ENCODE measurements at regions not wholly inside any gene's neighbourhood (a gene's known extent, or its start where the extent isn't known, plus 50 kb on each side); places are given as distances from the start of the nearest gene placed in this dataset.

DNA sequence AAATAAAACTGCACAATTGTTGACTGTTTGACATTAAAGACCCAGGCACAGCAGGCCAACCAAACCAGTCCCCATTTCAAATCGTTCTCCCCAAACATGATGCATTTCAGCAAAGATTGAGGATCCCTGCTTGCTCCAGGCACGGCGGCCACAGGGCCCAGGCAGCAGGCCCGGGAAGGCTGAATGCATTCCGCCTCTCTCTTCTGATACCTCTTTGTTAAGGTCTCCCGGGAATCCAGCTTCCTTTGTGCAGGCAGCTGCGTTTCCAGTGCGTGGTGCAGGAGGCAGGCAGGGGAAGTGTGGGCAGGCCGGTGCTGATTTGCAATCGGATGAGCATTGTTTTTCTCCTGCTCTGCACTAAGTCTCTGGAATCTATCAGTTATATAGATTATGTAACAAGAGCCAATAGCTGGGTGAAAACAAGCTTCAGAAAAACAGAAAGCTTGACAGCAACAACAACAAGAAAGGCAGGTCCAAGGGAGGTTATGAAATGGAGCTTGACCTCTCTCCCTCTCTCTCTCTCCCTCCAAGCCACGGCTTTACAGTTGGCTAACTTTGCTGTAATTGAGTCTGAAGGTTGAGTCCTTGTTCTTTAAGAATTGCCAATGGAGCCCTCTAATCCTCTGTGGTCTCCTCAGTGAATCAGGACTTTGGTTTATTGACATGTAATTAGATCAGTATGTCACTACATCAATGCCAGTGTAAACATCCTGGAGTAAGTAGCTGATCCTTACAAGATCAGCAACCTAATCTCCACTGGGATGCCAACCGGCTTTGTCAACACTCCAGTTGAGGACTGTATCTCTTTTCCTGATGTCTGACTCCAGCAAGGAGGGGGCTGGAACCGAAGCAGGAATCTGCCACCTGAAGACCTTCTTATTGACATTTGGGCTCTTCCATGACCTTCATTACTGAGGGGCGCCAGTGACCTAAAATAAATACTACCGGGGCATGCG, 338.0 kb downstream of the TEX29 start:
- peak overlapping the region; percentile 7 for H2AFZ ChIP-seq (ENCODE audit: low read depth, low read length)
- H3K79me2 ChIP-seq (replicated peaks; ENCODE audit: insufficient read depth, low read length): no peaks in the 10 kb centered on the region
- H3K9me3 ChIP-seq (ENCODE audit: low read length): no peaks in the 10 kb centered on the region
- H3K9me2 ChIP-seq (ENCODE audit: insufficient read depth, low read length): no peaks in the 10 kb centered on the region
- H3K4me3 ChIP-seq (ENCODE audit: low read length): peak overlapping the region; percentile 22
- H3K4me2 ChIP-seq (ENCODE audit: low read length): peak overlapping the region; percentile 3
- peak overlapping the region; percentile 68 for H3K27ac ChIP-seq (ENCODE audit: low read length)
- H4K20me1 ChIP-seq (ENCODE audit: insufficient read depth): no peaks in the 10 kb centered on the region
- peak overlapping the region; percentile 53 for H3K9ac ChIP-seq (ENCODE audit: low read length)
- H3K36me3 ChIP-seq (ENCODE audit: insufficient read depth, low read length): no peaks in the 10 kb centered on the region
- no peaks in the 10 kb centered on the region for H3K27me3 ChIP-seq (ENCODE audit: insufficient read depth, low read depth, low read length)
- H3F3A ChIP-seq (ENCODE audit: insufficient read depth, low read length, poor library complexity, severe bottlenecking): no peaks in the 10 kb centered on the region
- TF ChIP-seq SMC3 (conservative IDR thresholded peaks at IDR 0.05; ENCODE audit: poor library complexity): peak; percentile 44
- TF ChIP-seq POLR2AphosphoS5 (IDR thresholded peaks at IDR 0.05): peak; percentile 82
- TF ChIP-seq, protein P1, sequence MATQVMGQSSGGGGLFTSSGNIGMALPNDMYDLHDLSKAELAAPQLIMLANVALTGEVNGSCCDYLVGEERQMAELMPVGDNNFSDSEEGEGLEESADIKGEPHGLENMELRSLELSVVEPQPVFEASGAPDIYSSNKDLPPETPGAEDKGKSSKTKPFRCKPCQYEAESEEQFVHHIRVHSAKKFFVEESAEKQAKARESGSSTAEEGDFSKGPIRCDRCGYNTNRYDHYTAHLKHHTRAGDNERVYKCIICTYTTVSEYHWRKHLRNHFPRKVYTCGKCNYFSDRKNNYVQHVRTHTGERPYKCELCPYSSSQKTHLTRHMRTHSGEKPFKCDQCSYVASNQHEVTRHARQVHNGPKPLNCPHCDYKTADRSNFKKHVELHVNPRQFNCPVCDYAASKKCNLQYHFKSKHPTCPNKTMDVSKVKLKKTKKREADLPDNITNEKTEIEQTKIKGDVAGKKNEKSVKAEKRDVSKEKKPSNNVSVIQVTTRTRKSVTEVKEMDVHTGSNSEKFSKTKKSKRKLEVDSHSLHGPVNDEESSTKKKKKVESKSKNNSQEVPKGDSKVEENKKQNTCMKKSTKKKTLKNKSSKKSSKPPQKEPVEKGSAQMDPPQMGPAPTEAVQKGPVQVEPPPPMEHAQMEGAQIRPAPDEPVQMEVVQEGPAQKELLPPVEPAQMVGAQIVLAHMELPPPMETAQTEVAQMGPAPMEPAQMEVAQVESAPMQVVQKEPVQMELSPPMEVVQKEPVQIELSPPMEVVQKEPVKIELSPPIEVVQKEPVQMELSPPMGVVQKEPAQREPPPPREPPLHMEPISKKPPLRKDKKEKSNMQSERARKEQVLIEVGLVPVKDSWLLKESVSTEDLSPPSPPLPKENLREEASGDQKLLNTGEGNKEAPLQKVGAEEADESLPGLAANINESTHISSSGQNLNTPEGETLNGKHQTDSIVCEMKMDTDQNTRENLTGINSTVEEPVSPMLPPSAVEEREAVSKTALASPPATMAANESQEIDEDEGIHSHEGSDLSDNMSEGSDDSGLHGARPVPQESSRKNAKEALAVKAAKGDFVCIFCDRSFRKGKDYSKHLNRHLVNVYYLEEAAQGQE (IDR thresholded peaks at IDR 0.05; ENCODE audit: borderline replicate concordance): peak; percentile 83
- TF ChIP-seq MXI1 (conservative IDR thresholded peaks at IDR 0.05; ENCODE audit: poor library complexity, severe bottlenecking): no peak
- TF ChIP-seq EP300 (conservative IDR thresholded peaks at IDR 0.05; ENCODE audit: poor library complexity, severe bottlenecking): peak; percentile 57
- TF ChIP-seq RAD21 (conservative IDR thresholded peaks at IDR 0.05): peak; percentile 51
- no peak for TF ChIP-seq EZH2 (IDR thresholded peaks at IDR 0.05; ENCODE audit: borderline replicate concordance, insufficient read depth, low read length, poor library complexity, severe bottlenecking)
- TF ChIP-seq, protein P2, sequence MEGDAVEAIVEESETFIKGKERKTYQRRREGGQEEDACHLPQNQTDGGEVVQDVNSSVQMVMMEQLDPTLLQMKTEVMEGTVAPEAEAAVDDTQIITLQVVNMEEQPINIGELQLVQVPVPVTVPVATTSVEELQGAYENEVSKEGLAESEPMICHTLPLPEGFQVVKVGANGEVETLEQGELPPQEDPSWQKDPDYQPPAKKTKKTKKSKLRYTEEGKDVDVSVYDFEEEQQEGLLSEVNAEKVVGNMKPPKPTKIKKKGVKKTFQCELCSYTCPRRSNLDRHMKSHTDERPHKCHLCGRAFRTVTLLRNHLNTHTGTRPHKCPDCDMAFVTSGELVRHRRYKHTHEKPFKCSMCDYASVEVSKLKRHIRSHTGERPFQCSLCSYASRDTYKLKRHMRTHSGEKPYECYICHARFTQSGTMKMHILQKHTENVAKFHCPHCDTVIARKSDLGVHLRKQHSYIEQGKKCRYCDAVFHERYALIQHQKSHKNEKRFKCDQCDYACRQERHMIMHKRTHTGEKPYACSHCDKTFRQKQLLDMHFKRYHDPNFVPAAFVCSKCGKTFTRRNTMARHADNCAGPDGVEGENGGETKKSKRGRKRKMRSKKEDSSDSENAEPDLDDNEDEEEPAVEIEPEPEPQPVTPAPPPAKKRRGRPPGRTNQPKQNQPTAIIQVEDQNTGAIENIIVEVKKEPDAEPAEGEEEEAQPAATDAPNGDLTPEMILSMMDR (IDR thresholded peaks at IDR 0.05; ENCODE audit: poor library complexity, severe bottlenecking): no peak
- TF ChIP-seq TAF1 (IDR thresholded peaks at IDR 0.05; ENCODE audit: low read depth): no peak

DNA sequence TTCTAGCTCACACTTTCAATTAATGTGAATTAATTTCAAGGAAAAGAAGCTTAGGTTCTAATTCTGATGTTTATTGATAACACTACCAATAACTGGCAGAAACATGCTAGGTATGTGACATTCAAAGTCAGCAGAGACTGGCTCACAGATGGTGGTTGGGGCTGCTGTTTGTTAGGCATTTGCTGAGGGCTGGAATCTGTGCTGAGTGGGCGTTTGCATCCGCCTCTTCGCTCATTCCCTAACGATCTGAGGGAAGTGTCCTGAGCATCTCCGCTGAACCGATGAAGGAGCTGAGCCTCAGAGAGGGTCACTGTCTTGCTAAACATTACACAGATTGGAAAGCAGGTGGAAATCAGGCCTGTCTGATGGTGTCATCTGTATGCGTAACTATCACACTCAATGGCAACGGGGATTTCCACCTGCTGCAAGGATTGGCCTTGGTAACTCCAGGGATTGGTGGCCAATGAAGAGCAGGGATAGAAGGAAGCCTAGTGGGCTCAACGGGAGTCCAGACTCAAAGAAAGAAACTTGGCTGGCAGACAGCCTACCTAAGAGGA, 338.9 kb downstream of the TEX29 start:
- no peaks in the 10 kb centered on the region for H3F3A ChIP-seq (ENCODE audit: insufficient read depth, low read length, poor library complexity, severe bottlenecking)
- H3K4me2 ChIP-seq (ENCODE audit: low read length): no peak overlapping the region
- no peaks in the 10 kb centered on the region for H3K79me2 ChIP-seq (replicated peaks; ENCODE audit: insufficient read depth, low read length)
- H3K9ac ChIP-seq (ENCODE audit: low read length): no peak overlapping the region
- no peaks in the 10 kb centered on the region for H3K9me2 ChIP-seq (ENCODE audit: insufficient read depth, low read length)
- no peak overlapping the region for H3K4me3 ChIP-seq (ENCODE audit: low read length)
- H3K9me3 ChIP-seq (ENCODE audit: low read length): no peaks in the 10 kb centered on the region
- no peaks in the 10 kb centered on the region for H4K20me1 ChIP-seq (ENCODE audit: insufficient read depth)
- H3K36me3 ChIP-seq (ENCODE audit: insufficient read depth, low read length): no peaks in the 10 kb centered on the region
- TF ChIP-seq TAF1 (IDR thresholded peaks at IDR 0.05; ENCODE audit: low read depth): no peak
- no peak for TF ChIP-seq RAD21 (conservative IDR thresholded peaks at IDR 0.05)
- TF ChIP-seq, protein P2 (IDR thresholded peaks at IDR 0.05; ENCODE audit: poor library complexity, severe bottlenecking): no peak
- no peak for TF ChIP-seq SMC3 (conservative IDR thresholded peaks at IDR 0.05; ENCODE audit: poor library complexity)
- TF ChIP-seq, protein P1 (IDR thresholded peaks at IDR 0.05; ENCODE audit: borderline replicate concordance): no peak
- no peak for TF ChIP-seq MXI1 (conservative IDR thresholded peaks at IDR 0.05; ENCODE audit: poor library complexity, severe bottlenecking)
- no peak for TF ChIP-seq EZH2 (IDR thresholded peaks at IDR 0.05; ENCODE audit: borderline replicate concordance, insufficient read depth, low read length, poor library complexity, severe bottlenecking)
- TF ChIP-seq POLR2AphosphoS5 (IDR thresholded peaks at IDR 0.05): no peak
- TF ChIP-seq EP300 (conservative IDR thresholded peaks at IDR 0.05; ENCODE audit: poor library complexity, severe bottlenecking): no peak
- H2AFZ ChIP-seq (ENCODE audit: low read depth, low read length): no peak overlapping the region
- H3K27me3 ChIP-seq (ENCODE audit: insufficient read depth, low read depth, low read length): no peaks in the 10 kb centered on the region
- no peak overlapping the region for H3K27ac ChIP-seq (ENCODE audit: low read length)
